GM23338 (cell line): ENCODE measurements at regions not wholly inside any gene's neighbourhood (a gene's known extent, or its start where the extent isn't known, plus 50 kb on each side); places are given as distances from the start of the nearest gene placed in this dataset.

Source experiments
- CREB1 ChIP-seq: fragments of 250-450 bp; sonication (Bioruptor Pico); IDR thresholded peaks from 2 replicates; pipeline ENCODE4 v1.5.0; 2020; ENCODE audit warnings: low read depth, mild to moderate bottlenecking, moderate library complexity
- CTCF ChIP-seq, 2 experiments: fragments of 200-600 bp in 1 of 2; sonication (generic) in 1 of 2; conservative IDR thresholded peaks; 2 replicates each; pipeline versions ENCODE4 v1.5.1 to v1.6.1; 2016 to 2017; ENCODE audit warnings: antibody characterized with exemption in 2 of 2, low read depth in 2 of 2, mild to moderate bottlenecking in 2 of 2, moderate library complexity in 1 of 2
- ETS1 ChIP-seq: IDR thresholded peaks from 2 replicates; pipeline ENCODE4 v1.6.1; 2016; ENCODE audit warnings: antibody characterized with exemption
- EZH2 ChIP-seq: fragments of 200-600 bp; sonication (generic); IDR thresholded peaks from one replicate; pipeline ENCODE4 v1.8.0; 2017; ENCODE audit warnings: antibody characterized with exemption, mild to moderate bottlenecking, low read depth; ENCODE audit not compliant: unreplicated experiment
- EZH2phosphoT487 ChIP-seq: fragments of 200-600 bp; sonication (generic); IDR thresholded peaks from one replicate; pipeline ENCODE4 v1.8.1; 2018; ENCODE audit warnings: antibody characterized with exemption; ENCODE audit not compliant: unreplicated experiment
- JUNB ChIP-seq: IDR thresholded peaks from one replicate; pipeline ENCODE4 v1.6.1; 2016; ENCODE audit warnings: antibody characterized with exemption; ENCODE audit not compliant: unreplicated experiment
- NANOG ChIP-seq: IDR thresholded peaks from 2 replicates; pipeline ENCODE4 v1.6.1; 2016; ENCODE audit warnings: antibody characterized with exemption, borderline replicate concordance
- POLR2AphosphoS5 ChIP-seq: IDR thresholded peaks from 2 replicates; pipeline ENCODE4 v1.6.1; 2016; ENCODE audit warnings: antibody characterized with exemption, low read depth
- ZNF114 ChIP-seq: fragments of 250-450 bp; sonication (Bioruptor Pico); IDR thresholded peaks from 2 replicates; pipeline ENCODE4 v1.5.0; 2020; ENCODE audit warnings: mild to moderate bottlenecking, moderate library complexity
- TF ChIP-seq, protein P1 (sequence below): IDR thresholded peaks from one replicate; pipeline ENCODE4 v1.6.1; 2018; ENCODE audit warnings: antibody characterized with exemption; ENCODE audit not compliant: unreplicated experiment

GRCh38 chr10:35926846-35927245, 284.8 kb upstream of the FZD8 start:
- TF ChIP-seq EZH2 (no peak), CTCF (conservative IDR thresholded peaks at IDR 0.05; ENCODE audit: low read depth in 2 of 2) (no peak), EZH2phosphoT487 (no peak), CREB1 (CRISPR knock-in tag) (no peak), JUNB (no peak), NANOG (no peak), POLR2AphosphoS5 (no peak), ZNF114 (no peak), ETS1 (no peak)
- TF ChIP-seq, protein P1, sequence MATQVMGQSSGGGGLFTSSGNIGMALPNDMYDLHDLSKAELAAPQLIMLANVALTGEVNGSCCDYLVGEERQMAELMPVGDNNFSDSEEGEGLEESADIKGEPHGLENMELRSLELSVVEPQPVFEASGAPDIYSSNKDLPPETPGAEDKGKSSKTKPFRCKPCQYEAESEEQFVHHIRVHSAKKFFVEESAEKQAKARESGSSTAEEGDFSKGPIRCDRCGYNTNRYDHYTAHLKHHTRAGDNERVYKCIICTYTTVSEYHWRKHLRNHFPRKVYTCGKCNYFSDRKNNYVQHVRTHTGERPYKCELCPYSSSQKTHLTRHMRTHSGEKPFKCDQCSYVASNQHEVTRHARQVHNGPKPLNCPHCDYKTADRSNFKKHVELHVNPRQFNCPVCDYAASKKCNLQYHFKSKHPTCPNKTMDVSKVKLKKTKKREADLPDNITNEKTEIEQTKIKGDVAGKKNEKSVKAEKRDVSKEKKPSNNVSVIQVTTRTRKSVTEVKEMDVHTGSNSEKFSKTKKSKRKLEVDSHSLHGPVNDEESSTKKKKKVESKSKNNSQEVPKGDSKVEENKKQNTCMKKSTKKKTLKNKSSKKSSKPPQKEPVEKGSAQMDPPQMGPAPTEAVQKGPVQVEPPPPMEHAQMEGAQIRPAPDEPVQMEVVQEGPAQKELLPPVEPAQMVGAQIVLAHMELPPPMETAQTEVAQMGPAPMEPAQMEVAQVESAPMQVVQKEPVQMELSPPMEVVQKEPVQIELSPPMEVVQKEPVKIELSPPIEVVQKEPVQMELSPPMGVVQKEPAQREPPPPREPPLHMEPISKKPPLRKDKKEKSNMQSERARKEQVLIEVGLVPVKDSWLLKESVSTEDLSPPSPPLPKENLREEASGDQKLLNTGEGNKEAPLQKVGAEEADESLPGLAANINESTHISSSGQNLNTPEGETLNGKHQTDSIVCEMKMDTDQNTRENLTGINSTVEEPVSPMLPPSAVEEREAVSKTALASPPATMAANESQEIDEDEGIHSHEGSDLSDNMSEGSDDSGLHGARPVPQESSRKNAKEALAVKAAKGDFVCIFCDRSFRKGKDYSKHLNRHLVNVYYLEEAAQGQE, result no peak
